ENCODE measurements at regions not wholly inside any gene's neighbourhood (a gene's known extent, or its start where the extent isn't known, plus 50 kb on each side); places are given as distances from the start of the nearest gene placed in this dataset.

DNA sequence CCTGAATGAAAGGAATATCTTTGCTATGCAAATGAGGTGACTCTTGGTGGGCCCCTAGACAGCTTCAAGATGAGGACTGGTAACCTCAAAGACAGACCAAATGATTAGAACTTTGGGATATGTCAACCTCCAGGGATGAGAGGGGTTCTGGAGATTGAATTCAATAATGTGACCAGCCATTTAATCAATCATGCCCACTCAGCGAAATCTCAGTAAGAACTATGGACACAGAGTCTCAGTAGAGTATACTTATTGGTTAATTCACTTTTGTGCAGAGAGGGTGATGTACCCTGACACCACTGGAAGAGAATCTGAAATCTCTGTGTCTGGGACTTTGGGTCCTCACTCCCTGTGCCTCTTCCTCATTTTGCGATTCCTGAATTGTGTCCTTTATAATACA lies 662.8 kb downstream of the OLFM4 start:
- no peaks in the 10 kb centered on the region for H3K4me1 Mint-ChIP-seq
- H3K36me3 Mint-ChIP-seq (ENCODE audit: low read depth), result no peaks in the 10 kb centered on the region

DNA sequence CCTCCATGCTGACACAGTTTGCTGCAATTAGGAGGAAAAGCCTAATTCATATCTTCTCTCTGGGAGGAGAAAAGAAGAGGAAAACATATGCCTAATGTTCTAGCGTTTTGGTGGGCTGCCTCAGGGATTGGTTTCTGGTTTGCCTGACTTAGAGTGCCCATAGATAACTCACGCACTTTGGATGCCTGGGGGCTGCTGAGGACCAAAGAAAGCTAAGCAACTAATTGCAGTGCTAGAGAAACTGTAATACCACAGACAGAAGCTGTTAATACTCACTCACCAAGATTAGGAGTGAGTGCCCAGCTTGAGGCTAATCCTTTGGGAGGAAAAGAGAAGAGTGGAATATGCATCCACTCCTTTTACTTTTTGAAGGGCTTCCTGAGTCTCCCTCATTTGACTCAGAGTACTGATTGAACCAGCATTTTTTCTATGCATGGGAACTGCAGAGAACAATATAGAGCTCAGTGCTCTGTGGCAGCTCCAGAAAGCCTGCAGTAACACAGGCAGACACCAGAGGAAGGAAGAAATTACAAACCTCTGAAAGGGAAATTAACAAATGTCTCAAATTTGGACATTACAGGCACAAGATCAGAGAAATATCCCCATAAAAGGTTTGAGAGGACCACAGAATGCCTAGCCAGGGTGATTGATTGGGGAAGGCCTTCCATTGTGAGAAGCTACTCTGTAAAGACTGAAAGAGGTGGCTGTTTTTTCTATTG lies 666.4 kb downstream of the OLFM4 start:
- Mint-ChIP-seq H3K27ac (no peak overlapping the region), H3K36me3 (ENCODE audit: low read depth) (no peaks in the 10 kb centered on the region), H3K27me3 (no peaks in the 10 kb centered on the region), H3K9me3 (peaks cover 10% of the 10 kb centered on the region), H3K4me3 (no peak overlapping the region), H3K4me1 (no peaks in the 10 kb centered on the region)
- ATAC-seq (replicated peaks), result no peak

More for the DNA sequence above, 662.8 kb downstream of the OLFM4 start:
- Mint-ChIP-seq H3K27me3 (no peaks in the 10 kb centered on the region), H3K9me3 (peaks cover 13% of the 10 kb centered on the region), H3K4me3 (no peak overlapping the region), H3K27ac (no peak overlapping the region)
- ATAC-seq (replicated peaks), result no peak

DNA sequence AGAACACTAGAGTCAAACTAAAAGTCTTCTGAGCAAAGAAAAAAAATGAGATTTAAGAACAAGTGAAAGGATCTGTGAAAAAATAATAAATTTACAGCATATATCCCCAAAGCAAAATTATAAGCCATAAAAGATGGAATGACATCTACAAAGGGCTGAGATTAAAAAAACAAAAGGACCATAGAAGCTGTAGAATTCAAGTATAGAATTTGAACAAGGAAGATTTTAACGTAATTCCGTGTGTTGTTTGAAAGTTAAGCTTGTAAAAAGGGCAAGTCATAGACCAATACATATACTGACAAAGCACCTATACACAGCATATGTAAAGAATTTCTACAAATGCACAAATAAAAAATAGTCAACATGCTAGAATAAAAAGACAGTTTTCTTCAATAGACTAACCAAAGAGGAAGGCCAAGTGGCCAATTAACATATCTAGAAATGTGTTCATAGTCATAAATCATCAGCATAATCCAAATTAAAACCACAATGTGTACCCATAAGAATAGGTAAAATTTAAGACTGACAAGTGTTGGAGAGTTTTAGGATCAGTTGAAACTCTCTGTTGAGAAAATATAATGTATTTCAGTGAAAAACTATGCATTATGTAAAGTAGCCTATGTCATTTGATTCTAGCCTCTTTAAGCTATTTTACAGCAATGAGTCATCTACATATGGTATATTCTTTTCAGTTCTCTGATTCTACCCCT lies 674.9 kb downstream of the OLFM4 start:
- H3K4me1 Mint-ChIP-seq, result no peaks in the 10 kb centered on the region
- no peaks in the 10 kb centered on the region for H3K36me3 Mint-ChIP-seq (ENCODE audit: low read depth)
- no peaks in the 10 kb centered on the region for H3K9me3 Mint-ChIP-seq
- H3K27me3 Mint-ChIP-seq, result no peaks in the 10 kb centered on the region
- H3K4me3 Mint-ChIP-seq, result no peak overlapping the region
- no peak overlapping the region for H3K27ac Mint-ChIP-seq
- ATAC-seq (replicated peaks), result no peak

GRCh38 chr13:53719281-53719680 lies 690.7 kb downstream of the OLFM4 start:
- no peak for ATAC-seq (replicated peaks)
- peaks cover 19% of the 10 kb centered on the region for H3K9me3 Mint-ChIP-seq
- no peak overlapping the region for H3K27ac Mint-ChIP-seq
- no peaks in the 10 kb centered on the region for H3K4me1 Mint-ChIP-seq
- H3K27me3 Mint-ChIP-seq, result no peaks in the 10 kb centered on the region
- H3K36me3 Mint-ChIP-seq (ENCODE audit: low read depth), result no peaks in the 10 kb centered on the region
- no peak overlapping the region for H3K4me3 Mint-ChIP-seq

- H3K9me3 Mint-ChIP-seq, result peaks cover 21% of the 10 kb centered on the region
- no peak overlapping the region for H3K4me3 Mint-ChIP-seq
These were observed 704.1 kb downstream of the OLFM4 start for GRCh38 chr13:53732664-53733063.

DNA sequence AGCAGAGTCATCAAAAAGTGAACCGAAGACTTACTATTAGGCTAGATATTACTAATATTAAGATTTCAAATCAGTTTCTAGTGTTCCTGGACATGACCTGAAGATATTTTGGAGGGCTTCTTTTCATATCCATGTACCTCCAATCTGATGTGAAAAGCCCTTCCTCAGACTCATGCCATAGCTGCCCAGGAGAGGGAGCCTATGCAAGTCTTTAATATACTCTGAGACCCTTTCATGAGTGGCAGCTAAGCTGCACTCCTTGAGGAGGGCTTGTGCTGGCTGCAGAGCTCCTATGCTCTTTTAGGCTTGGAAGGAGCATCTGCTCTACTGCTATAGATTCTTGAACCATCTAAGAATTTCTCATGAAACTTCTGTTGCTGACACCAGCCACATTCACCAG lies 715.3 kb downstream of the OLFM4 start:
- H3K9me3 Mint-ChIP-seq, result peaks cover 9% of the 10 kb centered on the region
- no peak overlapping the region for H3K4me3 Mint-ChIP-seq
- no peaks in the 10 kb centered on the region for H3K27me3 Mint-ChIP-seq
- H3K4me1 Mint-ChIP-seq, result no peaks in the 10 kb centered on the region
- H3K27ac Mint-ChIP-seq, result no peak overlapping the region
- no peaks in the 10 kb centered on the region for H3K36me3 Mint-ChIP-seq (ENCODE audit: low read depth)
- ATAC-seq (replicated peaks), result no peak

More at GRCh38 chr13:53732664-53733063, 704.1 kb downstream of the OLFM4 start:
- Mint-ChIP-seq H3K27me3 (no peaks in the 10 kb centered on the region), H3K4me1 (no peaks in the 10 kb centered on the region), H3K36me3 (ENCODE audit: low read depth) (no peaks in the 10 kb centered on the region), H3K27ac (no peak overlapping the region)
- ATAC-seq (replicated peaks), result no peak

GRCh38 chr13:53747825-53748224 lies 719.2 kb downstream of the OLFM4 start:
- no peaks in the 10 kb centered on the region for H3K27me3 Mint-ChIP-seq
- ATAC-seq (replicated peaks), result no peak
- no peaks in the 10 kb centered on the region for H3K4me1 Mint-ChIP-seq
- H3K9me3 Mint-ChIP-seq, result peaks cover 14% of the 10 kb centered on the region
- H3K4me3 Mint-ChIP-seq, result no peak overlapping the region
- H3K27ac Mint-ChIP-seq, result no peak overlapping the region
- H3K36me3 Mint-ChIP-seq (ENCODE audit: low read depth), result no peaks in the 10 kb centered on the region

DNA sequence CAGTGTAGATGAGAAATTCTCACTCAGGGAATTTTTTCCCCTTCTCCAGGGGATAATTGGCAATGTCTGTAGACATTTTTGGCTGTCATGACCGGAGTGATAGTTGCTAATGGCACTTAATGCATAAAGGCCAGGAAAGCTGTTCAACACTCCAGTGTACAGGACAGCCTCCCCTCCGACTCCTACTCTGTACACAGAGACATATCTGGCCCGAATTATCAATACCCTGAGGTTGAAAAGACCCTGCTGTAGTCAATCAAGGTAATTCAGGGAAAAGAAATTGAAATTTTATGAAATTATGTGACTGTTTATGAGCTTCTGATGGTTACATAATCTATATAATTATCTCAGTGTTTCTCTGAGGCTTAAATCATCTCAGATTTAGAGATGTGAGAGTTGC lies 720.7 kb downstream of the OLFM4 start:
- no peaks in the 10 kb centered on the region for H3K36me3 Mint-ChIP-seq (ENCODE audit: low read depth)
- no peak overlapping the region for H3K4me3 Mint-ChIP-seq
- peaks cover 8% of the 10 kb centered on the region for H3K9me3 Mint-ChIP-seq
- no peak overlapping the region for H3K27ac Mint-ChIP-seq
- H3K27me3 Mint-ChIP-seq, result no peaks in the 10 kb centered on the region
- no peaks in the 10 kb centered on the region for H3K4me1 Mint-ChIP-seq
- ATAC-seq (replicated peaks), result no peak

- no peaks in the 10 kb centered on the region for H3K27me3 Mint-ChIP-seq
- H3K9me3 Mint-ChIP-seq, result peaks cover 13% of the 10 kb centered on the region
- ATAC-seq (replicated peaks), result no peak
- H3K4me1 Mint-ChIP-seq, result no peaks in the 10 kb centered on the region
- no peak overlapping the region for H3K27ac Mint-ChIP-seq
- no peaks in the 10 kb centered on the region for H3K36me3 Mint-ChIP-seq (ENCODE audit: low read depth)
- no peak overlapping the region for H3K4me3 Mint-ChIP-seq
These were observed 730.4 kb downstream of the OLFM4 start for GRCh38 chr13:53759016-53759415.

DNA sequence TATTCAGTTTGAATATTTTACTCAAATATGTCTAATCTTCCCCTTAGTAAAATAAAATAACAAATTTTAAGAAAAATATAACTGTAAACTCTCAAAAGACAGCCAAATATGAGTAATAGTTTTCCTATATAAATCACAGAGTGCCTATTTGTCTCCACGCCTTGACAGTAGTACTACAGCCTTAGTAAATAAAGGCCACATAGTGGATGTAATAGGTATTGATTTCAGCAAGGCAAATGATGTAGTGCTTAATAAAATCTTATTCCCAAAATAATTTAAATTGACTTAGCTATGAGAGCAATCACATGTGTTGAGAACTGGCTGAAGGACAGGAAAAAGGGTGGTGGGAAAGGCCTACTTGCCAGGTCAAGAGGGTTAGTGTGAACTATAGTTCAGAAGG lies 747.2 kb downstream of the OLFM4 start:
- no peak for ATAC-seq (replicated peaks)
- Mint-ChIP-seq H3K36me3 (ENCODE audit: low read depth) (no peaks in the 10 kb centered on the region), H3K4me1 (no peaks in the 10 kb centered on the region), H3K4me3 (no peak overlapping the region), H3K9me3 (peaks cover 12% of the 10 kb centered on the region), H3K27me3 (no peaks in the 10 kb centered on the region), H3K27ac (no peak overlapping the region)

- Mint-ChIP-seq H3K4me1 (no peaks in the 10 kb centered on the region), H3K9me3 (peaks cover 3% of the 10 kb centered on the region), H3K4me3 (no peak overlapping the region), H3K27me3 (no peaks in the 10 kb centered on the region), H3K36me3 (ENCODE audit: low read depth) (no peaks in the 10 kb centered on the region), H3K27ac (no peak overlapping the region)
- ATAC-seq (replicated peaks), result no peak
These were observed 750.3 kb downstream of the OLFM4 start for GRCh38 chr13:53778937-53779336.

DNA sequence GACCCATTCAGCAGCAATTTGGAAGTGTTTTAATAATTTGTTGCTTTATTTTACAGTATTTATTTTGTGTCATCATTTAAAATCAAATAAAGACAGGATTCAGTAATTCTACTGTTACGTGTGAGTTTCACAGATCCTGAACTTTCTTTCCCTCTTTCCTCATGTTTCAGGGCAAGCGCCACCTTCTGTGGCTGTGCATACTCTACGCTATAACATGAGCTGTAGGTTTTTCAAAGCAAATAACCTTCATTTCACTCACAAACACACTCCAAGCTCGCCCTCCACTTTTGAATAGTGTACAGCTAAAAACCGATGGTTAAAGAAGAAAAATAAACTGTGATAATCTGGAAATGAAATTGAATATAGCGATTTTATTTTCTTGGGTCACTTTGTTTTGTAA lies 753.3 kb downstream of the OLFM4 start:
- Mint-ChIP-seq H3K4me3 (no peak overlapping the region), H3K27ac (no peak overlapping the region), H3K9me3 (no peaks in the 10 kb centered on the region), H3K36me3 (ENCODE audit: low read depth) (no peaks in the 10 kb centered on the region), H3K4me1 (no peaks in the 10 kb centered on the region), H3K27me3 (no peaks in the 10 kb centered on the region)
- no peak for ATAC-seq (replicated peaks)

GRCh38 chr13:53782488-53782961 lies 753.9 kb downstream of the OLFM4 start:
- no peak overlapping the region for H3K4me3 Mint-ChIP-seq
- H3K36me3 Mint-ChIP-seq (ENCODE audit: low read depth), result no peaks in the 10 kb centered on the region
- no peak overlapping the region for H3K27ac Mint-ChIP-seq
- H3K27me3 Mint-ChIP-seq, result no peaks in the 10 kb centered on the region
- no peaks in the 10 kb centered on the region for H3K9me3 Mint-ChIP-seq
- no peak for ATAC-seq (replicated peaks)
- no peaks in the 10 kb centered on the region for H3K4me1 Mint-ChIP-seq

- Mint-ChIP-seq H3K36me3 (ENCODE audit: low read depth) (no peaks in the 10 kb centered on the region), H3K4me3 (no peak overlapping the region), H3K27ac (no peak overlapping the region), H3K27me3 (no peaks in the 10 kb centered on the region), H3K4me1 (no peaks in the 10 kb centered on the region), H3K9me3 (no peaks in the 10 kb centered on the region)
- no peak for ATAC-seq (replicated peaks)
These were observed 754.9 kb downstream of the OLFM4 start for GRCh38 chr13:53783471-53783870.

DNA sequence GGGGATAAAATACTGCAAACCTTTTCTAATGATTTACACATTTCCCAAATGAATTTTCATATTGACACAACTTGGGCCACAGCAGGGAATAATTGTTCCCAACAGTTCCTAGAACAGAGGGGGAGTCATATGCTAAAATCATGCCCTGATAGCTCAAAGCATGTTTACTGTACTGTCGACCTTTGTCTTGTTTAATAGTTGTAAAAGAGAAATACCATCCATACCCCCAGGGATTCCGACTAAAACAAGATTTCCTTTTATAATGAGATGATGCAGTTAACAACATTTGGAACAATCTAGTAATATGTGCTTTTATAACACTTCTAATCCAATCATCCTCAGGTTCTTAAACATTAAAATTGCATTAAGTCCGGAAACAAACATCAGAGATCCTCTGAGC lies 759.7 kb downstream of the OLFM4 start:
- Mint-ChIP-seq H3K36me3 (ENCODE audit: low read depth) (no peaks in the 10 kb centered on the region), H3K27ac (no peak overlapping the region), H3K4me3 (no peak overlapping the region), H3K9me3 (no peaks in the 10 kb centered on the region), H3K4me1 (no peaks in the 10 kb centered on the region), H3K27me3 (no peaks in the 10 kb centered on the region)
- no peak for ATAC-seq (replicated peaks)
